CD4-positive, alpha-beta T cell treated with Interleukin-15 for 4 hours (primary cell): ENCODE measurements at regions not wholly inside any gene's neighbourhood (a gene's known extent, or its start where the extent isn't known, plus 50 kb on each side); places are given as distances from the start of the nearest gene placed in this dataset.
"Not testable (repeated sequence)": the region's sequence is repeated elsewhere in the genome, so short reads cannot be mapped to it uniquely, and the experiment has no call there.

Source experiments
- DNase-seq: peaks from one replicate; pipeline ENCODE4 v3.0.0-alpha.2; 2020; ENCODE audit warnings: low spot score

GRCh38 chr16:88164196-88165039, 213.2 kb downstream of the BANP start:
- DNase-seq = not testable (repeated sequence)

GRCh38 chr16:88165040-88165544, 213.9 kb downstream of the BANP start:
- DNase-seq = not testable (repeated sequence)

- not testable (repeated sequence) for DNase-seq
Measured at GRCh38 chr16:88165683-88166082, 214.4 kb downstream of the BANP start.

- not testable (repeated sequence) for DNase-seq
Measured at GRCh38 chr16:88166209-88166773, 215.1 kb downstream of the BANP start.

GRCh38 chr16:88167798-88168556, 214.8 kb upstream of the ZNF469 start:
- DNase-seq = not testable (repeated sequence)

- not testable (repeated sequence) for DNase-seq
Measured at GRCh38 chr16:88168557-88168949, 214.2 kb upstream of the ZNF469 start.

- not testable (repeated sequence) for DNase-seq
Measured at GRCh38 chr16:88169136-88169830, 213.5 kb upstream of the ZNF469 start.

GRCh38 chr16:88169831-88170165, 213.0 kb upstream of the ZNF469 start:
- not testable (repeated sequence) for DNase-seq

- no peak for DNase-seq
Measured at GRCh38 chr16:88170528-88170991, 212.2 kb upstream of the ZNF469 start.

- not testable (repeated sequence) for DNase-seq
Measured at GRCh38 chr16:88171126-88171525, 211.6 kb upstream of the ZNF469 start.

GRCh38 chr16:88176184-88176583, 206.6 kb upstream of the ZNF469 start:
- DNase-seq = not testable (repeated sequence)

GRCh38 chr16:88176591-88177180, 206.1 kb upstream of the ZNF469 start:
- DNase-seq = not testable (repeated sequence)

GRCh38 chr16:88178251-88178650, 204.5 kb upstream of the ZNF469 start:
- DNase-seq = not testable (repeated sequence)

GRCh38 chr16:88178896-88179295, 203.9 kb upstream of the ZNF469 start:
- DNase-seq = not testable (repeated sequence)

- not testable (repeated sequence) for DNase-seq
Measured at GRCh38 chr16:88182967-88183881, 199.5 kb upstream of the ZNF469 start.

- not testable (repeated sequence) for DNase-seq
Measured at GRCh38 chr16:88184053-88184452, 198.7 kb upstream of the ZNF469 start.

- DNase-seq = not testable (repeated sequence)
Measured at GRCh38 chr16:88184566-88185355, 198.0 kb upstream of the ZNF469 start.

- DNase-seq = not testable (repeated sequence)
Measured at GRCh38 chr16:88185406-88185805, 197.4 kb upstream of the ZNF469 start.
